K562 (cell line): ENCODE measurements at regions not wholly inside any gene's neighbourhood (a gene's known extent, or its start where the extent isn't known, plus 50 kb on each side); places are given as distances from the start of the nearest gene placed in this dataset.

Experiments used
- ARID4B ChIP-seq: sonication (generic); formaldehyde crosslinking; IDR thresholded peaks from 2 replicates; pipeline ENCODE4 v1.8.0; 2022; ENCODE audit warnings: mild to moderate bottlenecking, missing genetic modification reagents
- ARNT ChIP-seq, 2 experiments: fragments of 450-650 bp; IDR thresholded peaks; 2 replicates each; pipeline ENCODE4 v1.6.1; 2016; ENCODE audit warnings: mild to moderate bottlenecking in 1 of 2
- BMI1 ChIP-seq: fragments of 150-350 bp; IDR thresholded peaks from 2 replicates; pipeline ENCODE4 v1.6.1; 2014; ENCODE audit warnings: low read length
- CBFB ChIP-seq: sonication (generic); formaldehyde crosslinking; IDR thresholded peaks from 2 replicates; pipeline ENCODE4 v1.4.0; 2020; ENCODE audit warnings: mild to moderate bottlenecking, missing genetic modification reagents
- CTCF ChIP-seq, 3 experiments: IDR thresholded peaks in 2 of 3; conservative IDR thresholded peaks in 1 of 3; 2 replicates each; pipeline ENCODE4 v1.5.1; 2011 to 2012; ENCODE audit warnings: low read length in 3 of 3, mild to moderate bottlenecking in 3 of 3, control low read depth in 2 of 3, improper control_type of control experiment in 1 of 3, inconsistent platforms in 1 of 3, low read depth in 1 of 3, mixed read lengths in 1 of 3, moderate library complexity in 1 of 3; ENCODE audit not compliant: insufficient read depth in 2 of 3
- E4F1 ChIP-seq: fragments of 250-450 bp; sonication (Bioruptor Pico); IDR thresholded peaks from 2 replicates; pipeline ENCODE4 v1.5.0; 2021; ENCODE audit warnings: mild to moderate bottlenecking, borderline replicate concordance
- RBBP5 ChIP-seq: fragments of 200-600 bp; sonication (generic); IDR thresholded peaks from 2 replicates; pipeline ENCODE4 v1.6.1; 2012; ENCODE audit warnings: borderline replicate concordance, mild to moderate bottlenecking, low read length, control low read depth, inconsistent platforms; ENCODE audit not compliant: insufficient read depth, poor library complexity, severe bottlenecking
- SREBF2 ChIP-seq: sonication (generic); formaldehyde crosslinking; IDR thresholded peaks from 2 replicates; pipeline ENCODE4 v1.4.0; 2020; ENCODE audit warnings: mild to moderate bottlenecking, missing genetic modification reagents
- TEAD1 ChIP-seq, 2 experiments: fragments of 450-650 bp in 1 of 2; sonication (generic) in 1 of 2; formaldehyde crosslinking; IDR thresholded peaks; 2 replicates each; pipeline versions ENCODE4 v1.4.0 to v1.8.0; 2020 to 2022; ENCODE audit warnings: mild to moderate bottlenecking in 2 of 2, missing genetic modification reagents in 1 of 2
- TEAD2 ChIP-seq: fragments of 450-650 bp; IDR thresholded peaks from 2 replicates; pipeline ENCODE4 v1.6.1; 2016; ENCODE audit warnings: missing genetic modification characterization, control low read depth, missing compliant biosample characterization
- ZSCAN29 ChIP-seq: fragments of 450-650 bp; IDR thresholded peaks from 2 replicates; pipeline ENCODE4 v1.6.1; 2017
- TF ChIP-seq, protein P1 (sequence below), 3 experiments: fragments of 200-800 bp in 1 of 3; fragments of 250-450 bp in 1 of 3; fragments of 450-650 bp in 1 of 3; sonication (Bioruptor Pico) in 1 of 3; sonication (Bioruptor generic) in 1 of 3; formaldehyde crosslinking in 1 of 3; IDR thresholded peaks; 2 replicates each; pipeline versions ENCODE4 v1.6.1 to v1.8.0; 2016 to 2022; ENCODE audit warnings: mild to moderate bottlenecking in 2 of 3, missing genetic modification characterization in 2 of 3, missing compliant biosample characterization in 1 of 3, moderate library complexity in 1 of 3
- TF ChIP-seq, protein P2 (sequence below): sonication (generic); formaldehyde crosslinking; IDR thresholded peaks from 2 replicates; pipeline ENCODE4 v1.9.0; 2022; ENCODE audit warnings: mild to moderate bottlenecking, missing genetic modification reagents

- TF ChIP-seq BMI1 (no peak), CTCF (IDR thresholded peaks at IDR 0.05 in 2 of 3, conservative IDR thresholded peaks at IDR 0.05 in 1 of 3; ENCODE audit: insufficient read depth in 2 of 3, low read depth in 1 of 3, low read length in 3 of 3) (no peak), TEAD2 (tag) (no peak), SREBF2 (CRISPR knock-in tag) (no peak), ARID4B (CRISPR knock-in tag) (no peak), ZSCAN29 (no peak), ARNT (IDR thresholded peaks at IDR 0.05) (no peak), E4F1 (no peak), TEAD1 (CRISPR knock-in tag; IDR thresholded peaks at IDR 0.05) (no peak), RBBP5 (no peak), CBFB (CRISPR knock-in tag) (no peak)
- TF ChIP-seq, protein P1, sequence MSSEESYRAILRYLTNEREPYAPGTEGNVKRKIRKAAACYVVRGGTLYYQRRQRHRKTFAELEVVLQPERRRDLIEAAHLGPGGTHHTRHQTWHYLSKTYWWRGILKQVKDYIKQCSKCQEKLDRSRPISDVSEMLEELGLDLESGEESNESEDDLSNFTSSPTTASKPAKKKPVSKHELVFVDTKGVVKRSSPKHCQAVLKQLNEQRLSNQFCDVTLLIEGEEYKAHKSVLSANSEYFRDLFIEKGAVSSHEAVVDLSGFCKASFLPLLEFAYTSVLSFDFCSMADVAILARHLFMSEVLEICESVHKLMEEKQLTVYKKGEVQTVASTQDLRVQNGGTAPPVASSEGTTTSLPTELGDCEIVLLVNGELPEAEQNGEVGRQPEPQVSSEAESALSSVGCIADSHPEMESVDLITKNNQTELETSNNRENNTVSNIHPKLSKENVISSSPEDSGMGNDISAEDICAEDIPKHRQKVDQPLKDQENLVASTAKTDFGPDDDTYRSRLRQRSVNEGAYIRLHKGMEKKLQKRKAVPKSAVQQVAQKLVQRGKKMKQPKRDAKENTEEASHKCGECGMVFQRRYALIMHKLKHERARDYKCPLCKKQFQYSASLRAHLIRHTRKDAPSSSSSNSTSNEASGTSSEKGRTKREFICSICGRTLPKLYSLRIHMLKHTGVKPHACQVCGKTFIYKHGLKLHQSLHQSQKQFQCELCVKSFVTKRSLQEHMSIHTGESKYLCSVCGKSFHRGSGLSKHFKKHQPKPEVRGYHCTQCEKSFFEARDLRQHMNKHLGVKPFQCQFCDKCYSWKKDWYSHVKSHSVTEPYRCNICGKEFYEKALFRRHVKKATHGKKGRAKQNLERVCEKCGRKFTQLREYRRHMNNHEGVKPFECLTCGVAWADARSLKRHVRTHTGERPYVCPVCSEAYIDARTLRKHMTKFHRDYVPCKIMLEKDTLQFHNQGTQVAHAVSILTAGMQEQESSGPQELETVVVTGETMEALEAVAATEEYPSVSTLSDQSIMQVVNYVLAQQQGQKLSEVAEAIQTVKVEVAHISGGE (CRISPR knock-in tag; IDR thresholded peaks at IDR 0.05), result no peak
- TF ChIP-seq, protein P2, sequence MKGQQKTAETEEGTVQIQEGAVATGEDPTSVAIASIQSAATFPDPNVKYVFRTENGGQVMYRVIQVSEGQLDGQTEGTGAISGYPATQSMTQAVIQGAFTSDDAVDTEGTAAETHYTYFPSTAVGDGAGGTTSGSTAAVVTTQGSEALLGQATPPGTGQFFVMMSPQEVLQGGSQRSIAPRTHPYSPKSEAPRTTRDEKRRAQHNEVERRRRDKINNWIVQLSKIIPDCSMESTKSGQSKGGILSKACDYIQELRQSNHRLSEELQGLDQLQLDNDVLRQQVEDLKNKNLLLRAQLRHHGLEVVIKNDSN, result no peak
These were observed 201.7 kb downstream of the PTH2R start for GRCh38 chr2:208608122-208608835.
